Ishikawa (cell line): ENCODE measurements at regions not wholly inside any gene's neighbourhood (a gene's known extent, or its start where the extent isn't known, plus 50 kb on each side); places are given as distances from the start of the nearest gene placed in this dataset.

ENCODE experiments used
- FOXM1 ChIP-seq: IDR thresholded peaks from 2 replicates; pipeline ENCODE4 v1.6.1; 2012; ENCODE audit warnings: low read depth, borderline replicate concordance
- RAD21 ChIP-seq: IDR thresholded peaks from 2 replicates; pipeline ENCODE4 v1.6.1; 2012; ENCODE audit warnings: low read depth
- TAF1 ChIP-seq: IDR thresholded peaks from 2 replicates; pipeline ENCODE4 v1.6.1; 2012; ENCODE audit warnings: low read depth, mild to moderate bottlenecking
- TF ChIP-seq, protein P1 (sequence below): IDR thresholded peaks from 2 replicates; pipeline ENCODE4 v1.6.1; 2012
- TF ChIP-seq, protein P2 (sequence below): IDR thresholded peaks from 2 replicates; pipeline ENCODE4 v1.6.1; 2012
- TF ChIP-seq, protein P3 (sequence below): IDR thresholded peaks from 2 replicates; pipeline ENCODE4 v1.6.1; 2012; ENCODE audit warnings: low read depth, mild to moderate bottlenecking

DNA sequence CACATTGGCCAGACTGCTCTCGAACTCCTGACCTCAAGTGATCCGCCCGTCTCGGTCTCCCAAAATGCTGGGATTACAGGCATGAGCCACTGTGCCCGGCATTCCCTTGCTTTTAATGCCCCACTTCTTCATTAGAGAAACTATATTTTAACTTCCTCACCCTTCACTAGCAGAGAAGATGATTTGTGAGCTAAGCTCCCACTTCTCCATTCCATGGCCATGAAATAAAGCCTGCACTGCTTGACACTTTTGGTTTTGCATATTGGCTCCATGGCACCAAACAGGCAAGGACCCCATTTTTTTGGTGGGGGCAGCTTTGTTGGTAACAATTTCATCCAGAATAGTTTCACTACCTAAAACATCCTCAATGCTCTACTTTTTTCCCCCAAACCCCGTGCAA, 145.3 kb downstream of the TFAP2B start:
- TF ChIP-seq FOXM1: no peak
- no peak for TF ChIP-seq RAD21
- TF ChIP-seq, protein P1, sequence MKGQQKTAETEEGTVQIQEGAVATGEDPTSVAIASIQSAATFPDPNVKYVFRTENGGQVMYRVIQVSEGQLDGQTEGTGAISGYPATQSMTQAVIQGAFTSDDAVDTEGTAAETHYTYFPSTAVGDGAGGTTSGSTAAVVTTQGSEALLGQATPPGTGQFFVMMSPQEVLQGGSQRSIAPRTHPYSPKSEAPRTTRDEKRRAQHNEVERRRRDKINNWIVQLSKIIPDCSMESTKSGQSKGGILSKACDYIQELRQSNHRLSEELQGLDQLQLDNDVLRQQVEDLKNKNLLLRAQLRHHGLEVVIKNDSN: no peak
- TF ChIP-seq, protein P2, sequence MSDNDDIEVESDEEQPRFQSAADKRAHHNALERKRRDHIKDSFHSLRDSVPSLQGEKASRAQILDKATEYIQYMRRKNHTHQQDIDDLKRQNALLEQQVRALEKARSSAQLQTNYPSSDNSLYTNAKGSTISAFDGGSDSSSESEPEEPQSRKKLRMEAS: no peak
- TF ChIP-seq, protein P3, sequence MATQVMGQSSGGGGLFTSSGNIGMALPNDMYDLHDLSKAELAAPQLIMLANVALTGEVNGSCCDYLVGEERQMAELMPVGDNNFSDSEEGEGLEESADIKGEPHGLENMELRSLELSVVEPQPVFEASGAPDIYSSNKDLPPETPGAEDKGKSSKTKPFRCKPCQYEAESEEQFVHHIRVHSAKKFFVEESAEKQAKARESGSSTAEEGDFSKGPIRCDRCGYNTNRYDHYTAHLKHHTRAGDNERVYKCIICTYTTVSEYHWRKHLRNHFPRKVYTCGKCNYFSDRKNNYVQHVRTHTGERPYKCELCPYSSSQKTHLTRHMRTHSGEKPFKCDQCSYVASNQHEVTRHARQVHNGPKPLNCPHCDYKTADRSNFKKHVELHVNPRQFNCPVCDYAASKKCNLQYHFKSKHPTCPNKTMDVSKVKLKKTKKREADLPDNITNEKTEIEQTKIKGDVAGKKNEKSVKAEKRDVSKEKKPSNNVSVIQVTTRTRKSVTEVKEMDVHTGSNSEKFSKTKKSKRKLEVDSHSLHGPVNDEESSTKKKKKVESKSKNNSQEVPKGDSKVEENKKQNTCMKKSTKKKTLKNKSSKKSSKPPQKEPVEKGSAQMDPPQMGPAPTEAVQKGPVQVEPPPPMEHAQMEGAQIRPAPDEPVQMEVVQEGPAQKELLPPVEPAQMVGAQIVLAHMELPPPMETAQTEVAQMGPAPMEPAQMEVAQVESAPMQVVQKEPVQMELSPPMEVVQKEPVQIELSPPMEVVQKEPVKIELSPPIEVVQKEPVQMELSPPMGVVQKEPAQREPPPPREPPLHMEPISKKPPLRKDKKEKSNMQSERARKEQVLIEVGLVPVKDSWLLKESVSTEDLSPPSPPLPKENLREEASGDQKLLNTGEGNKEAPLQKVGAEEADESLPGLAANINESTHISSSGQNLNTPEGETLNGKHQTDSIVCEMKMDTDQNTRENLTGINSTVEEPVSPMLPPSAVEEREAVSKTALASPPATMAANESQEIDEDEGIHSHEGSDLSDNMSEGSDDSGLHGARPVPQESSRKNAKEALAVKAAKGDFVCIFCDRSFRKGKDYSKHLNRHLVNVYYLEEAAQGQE: no peak
- no peak for TF ChIP-seq TAF1
